Body of pancreas (tissue), 4 donors: ENCODE measurements at regions not wholly inside any gene's neighbourhood (a gene's known extent, or its start where the extent isn't known, plus 50 kb on each side); places are given as distances from the start of the nearest gene placed in this dataset.

Experiments used
- POLR2A ChIP-seq, 3 donors: fragments of 450-650 bp; IDR thresholded peaks; one replicate each; pipeline ENCODE4 v1.6.1; 2016; ENCODE audit warnings: antibody characterized with exemption in 3 of 3, mild to moderate bottlenecking in 2 of 3
- TF ChIP-seq, protein P1 (sequence below), 7 experiments: fragments of 450-650 bp in 4 of 7; fragments of 200-600 bp in 3 of 7; sonication (generic) in 3 of 7; IDR thresholded peaks; one replicate each; pipeline ENCODE4 v1.5.1; 2016 to 2019; ENCODE audit warnings: antibody characterized with exemption in 7 of 7

DNA sequence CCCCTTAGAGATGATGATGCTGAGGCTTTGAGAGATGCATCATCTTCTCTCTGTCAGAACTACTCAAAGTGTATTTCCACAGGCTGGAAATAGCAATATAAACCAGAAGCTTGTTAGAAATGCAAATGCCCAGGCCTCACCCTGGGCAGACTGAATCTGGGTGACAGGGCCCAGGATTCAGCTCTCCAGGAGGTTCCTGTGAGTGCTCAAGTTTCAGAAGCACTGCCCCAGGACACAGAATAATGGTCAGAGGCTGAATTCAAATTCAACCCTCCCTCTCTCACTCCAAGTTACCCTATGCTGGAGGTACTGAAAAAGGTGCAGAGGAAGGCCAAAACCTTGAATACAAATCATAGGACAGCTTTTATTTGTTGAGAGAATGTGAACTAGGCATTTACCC lies 98.5 kb upstream of the NGF start:
- TF ChIP-seq, protein P1, sequence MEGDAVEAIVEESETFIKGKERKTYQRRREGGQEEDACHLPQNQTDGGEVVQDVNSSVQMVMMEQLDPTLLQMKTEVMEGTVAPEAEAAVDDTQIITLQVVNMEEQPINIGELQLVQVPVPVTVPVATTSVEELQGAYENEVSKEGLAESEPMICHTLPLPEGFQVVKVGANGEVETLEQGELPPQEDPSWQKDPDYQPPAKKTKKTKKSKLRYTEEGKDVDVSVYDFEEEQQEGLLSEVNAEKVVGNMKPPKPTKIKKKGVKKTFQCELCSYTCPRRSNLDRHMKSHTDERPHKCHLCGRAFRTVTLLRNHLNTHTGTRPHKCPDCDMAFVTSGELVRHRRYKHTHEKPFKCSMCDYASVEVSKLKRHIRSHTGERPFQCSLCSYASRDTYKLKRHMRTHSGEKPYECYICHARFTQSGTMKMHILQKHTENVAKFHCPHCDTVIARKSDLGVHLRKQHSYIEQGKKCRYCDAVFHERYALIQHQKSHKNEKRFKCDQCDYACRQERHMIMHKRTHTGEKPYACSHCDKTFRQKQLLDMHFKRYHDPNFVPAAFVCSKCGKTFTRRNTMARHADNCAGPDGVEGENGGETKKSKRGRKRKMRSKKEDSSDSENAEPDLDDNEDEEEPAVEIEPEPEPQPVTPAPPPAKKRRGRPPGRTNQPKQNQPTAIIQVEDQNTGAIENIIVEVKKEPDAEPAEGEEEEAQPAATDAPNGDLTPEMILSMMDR (IDR thresholded peaks at IDR 0.05): no peak
- no peak for TF ChIP-seq POLR2A (IDR thresholded peaks at IDR 0.05)
